ENCODE measurements at regions not wholly inside any gene's neighbourhood (a gene's known extent, or its start where the extent isn't known, plus 50 kb on each side); places are given as distances from the start of the nearest gene placed in this dataset.
"Not testable (repeated sequence)": the region's sequence is repeated elsewhere in the genome, so short reads cannot be mapped to it uniquely, and the experiment has no call there.

GRCh38 chr3:24688446-24689148, 193.9 kb upstream of the THRB start:
- DNase-seq: no peak

GRCh38 chr3:24689353-24689752, 194.7 kb upstream of the THRB start:
- no peak for DNase-seq

- DNase-seq: no peak
Measured at GRCh38 chr3:24690777-24691176, 196.1 kb upstream of the THRB start.

- DNase-seq: not testable (repeated sequence)
Measured at GRCh38 chr3:24699078-24699477, 204.4 kb upstream of the THRB start.

GRCh38 chr3:24704496-24704895, 209.8 kb upstream of the THRB start:
- no peak for DNase-seq

- no peak for DNase-seq
Measured at GRCh38 chr3:24707936-24708335, 213.3 kb upstream of the THRB start.

GRCh38 chr3:24709956-24710355, 215.3 kb upstream of the THRB start:
- no peak for DNase-seq

- no peak for DNase-seq
Measured at GRCh38 chr3:24713516-24713915, 218.9 kb upstream of the THRB start.

- no peak for DNase-seq
Measured at GRCh38 chr3:24714436-24714835, 219.8 kb upstream of the THRB start.

GRCh38 chr3:24715171-24715792, 220.6 kb upstream of the THRB start:
- DNase-seq: no peak

GRCh38 chr3:24722087-24722486, 227.4 kb upstream of the THRB start:
- DNase-seq: no peak

GRCh38 chr3:24725514-24726255, 231.0 kb upstream of the THRB start:
- no peak for DNase-seq

- DNase-seq: no peak
Measured at GRCh38 chr3:24726423-24726822, 231.8 kb upstream of the THRB start.

- no peak for DNase-seq
Measured at GRCh38 chr3:24730173-24730572, 235.5 kb upstream of the THRB start.

GRCh38 chr3:24734019-24734418, 239.4 kb upstream of the THRB start:
- DNase-seq: no peak

GRCh38 chr3:24736701-24737100, 242.1 kb upstream of the THRB start:
- DNase-seq: no peak

GRCh38 chr3:24740326-24740725, 245.7 kb upstream of the THRB start:
- DNase-seq: no peak

GRCh38 chr3:24741506-24741905, 246.9 kb upstream of the THRB start:
- no peak for DNase-seq

GRCh38 chr3:24748520-24748919, 253.9 kb upstream of the THRB start:
- no peak for DNase-seq

GRCh38 chr3:24751020-24751419, 256.4 kb upstream of the THRB start:
- DNase-seq: no peak

- DNase-seq: no peak
Measured at GRCh38 chr3:24756101-24756888, 261.6 kb upstream of the THRB start.

GRCh38 chr3:24763393-24763792, 268.7 kb upstream of the THRB start:
- no peak for DNase-seq

GRCh38 chr3:24764236-24764915, 269.7 kb upstream of the THRB start:
- DNase-seq: no peak

All from activated CD8-positive, alpha-beta memory T cell treated with anti-CD3 and anti-CD28 coated beads for 24 hours (primary cell).